Stimulated activated naive CD4-positive, alpha-beta T cell (primary cell): ENCODE measurements at regions not wholly inside any gene's neighbourhood (a gene's known extent, or its start where the extent isn't known, plus 50 kb on each side); places are given as distances from the start of the nearest gene placed in this dataset.

Experiments
- DNase-seq, 6 experiments: peaks; one replicate each; lab custom pipeline; 2025; lab: John Stamatoyannopoulos, UW

DNA sequence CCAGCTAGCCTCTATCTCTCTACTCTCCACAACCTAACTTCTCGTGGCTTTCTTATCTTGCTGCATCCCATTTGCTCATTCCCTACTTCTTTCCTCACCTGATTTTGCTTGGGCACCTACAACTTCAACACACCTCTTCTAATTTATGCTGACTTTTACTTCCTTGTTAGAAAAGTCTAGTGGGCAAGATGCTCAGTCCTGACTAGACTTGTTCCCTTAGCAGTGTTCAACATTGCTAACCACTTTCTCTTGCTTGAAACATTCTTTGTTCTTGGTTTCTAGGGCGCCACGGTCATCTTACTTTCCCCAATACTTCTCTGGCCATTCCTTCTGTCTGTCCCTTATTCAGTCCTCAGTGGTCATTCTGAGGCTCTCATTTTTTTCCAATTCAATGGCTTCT lies 454.7 kb upstream of the CWC22 start:
- DNase-seq, result no peak

DNA sequence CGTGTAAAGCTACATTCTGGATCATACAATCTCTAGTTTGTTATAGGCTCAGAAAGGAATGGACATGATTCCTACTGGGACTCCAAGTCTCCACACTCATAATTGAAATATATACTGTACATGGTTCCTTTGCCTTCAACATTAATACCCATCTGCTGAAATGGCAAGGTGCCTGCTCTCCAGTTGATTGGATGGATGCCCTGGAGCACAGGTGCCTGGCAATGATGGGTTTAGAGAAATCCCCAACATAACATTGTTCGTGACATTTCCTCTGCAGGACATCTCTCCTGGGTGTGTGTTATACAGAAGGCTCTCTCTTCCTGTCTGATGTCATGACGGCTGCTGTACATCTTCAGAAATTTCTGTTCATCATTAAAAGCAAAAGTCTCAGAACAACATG lies 449.7 kb upstream of the CWC22 start:
- no peak for DNase-seq

- no peak for DNase-seq
Measured at GRCh38 chr2:180450841-180451240, 443.7 kb upstream of the CWC22 start.

DNA sequence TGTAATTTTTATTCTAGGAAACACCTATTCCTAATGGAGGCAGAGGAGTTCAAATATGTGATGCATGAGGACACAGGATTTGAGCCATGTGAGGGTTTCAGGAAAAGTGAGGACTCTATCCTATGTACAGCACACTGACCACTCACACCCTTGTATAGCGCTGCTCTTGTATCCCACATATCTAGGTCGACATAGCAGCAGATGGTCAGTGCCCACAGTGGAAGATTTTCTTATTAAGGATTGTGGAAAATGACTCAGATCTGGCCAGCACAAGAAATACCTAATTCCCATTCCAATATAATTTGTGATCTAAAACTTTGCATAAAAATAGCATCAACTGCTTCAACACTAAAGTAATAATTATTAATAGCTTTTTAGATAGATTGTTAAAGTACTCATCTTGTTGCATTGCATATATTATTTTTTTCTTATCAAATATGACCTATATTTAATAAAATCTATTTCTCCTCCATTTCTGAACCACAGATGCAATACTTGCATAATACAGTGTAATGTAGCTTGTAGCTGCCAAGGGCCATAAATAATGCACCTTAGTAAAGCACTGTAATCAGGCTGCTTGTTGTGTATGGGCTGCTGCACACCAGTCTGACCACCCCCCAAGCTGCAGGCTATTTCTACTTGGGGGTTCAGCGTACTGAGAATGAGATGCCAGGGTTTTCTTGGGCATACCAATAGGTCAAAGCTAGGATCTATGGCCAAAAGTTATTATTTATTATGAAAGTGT lies 442.2 kb upstream of the CWC22 start:
- no peak for DNase-seq

DNA sequence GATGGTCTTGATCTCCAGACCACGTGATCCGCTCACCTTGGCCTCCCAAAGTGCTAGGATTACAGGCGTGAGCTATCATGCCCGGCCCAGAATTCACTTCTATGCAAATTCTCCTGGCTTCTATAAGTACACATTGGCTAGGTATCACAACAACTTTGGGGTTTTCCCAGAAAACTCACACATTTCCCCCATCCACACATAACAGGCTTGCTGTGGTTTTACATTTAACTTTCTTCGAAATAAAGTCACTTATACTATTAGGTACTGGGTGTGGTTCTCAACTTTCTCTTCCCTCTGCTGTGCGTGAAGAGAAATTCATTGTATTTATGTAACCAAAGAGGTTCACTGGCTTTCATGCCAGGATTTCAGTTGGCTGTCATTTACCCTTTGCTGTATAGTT lies 439.4 kb upstream of the CWC22 start:
- DNase-seq, result no peak

- DNase-seq, result no peak
Measured at GRCh38 chr2:180443888-180444287, 436.8 kb upstream of the CWC22 start.

GRCh38 chr2:180442860-180443644 lies 436.0 kb upstream of the CWC22 start:
- no peak for DNase-seq

- DNase-seq, result no peak
Measured at GRCh38 chr2:180419212-180419611, 412.1 kb upstream of the CWC22 start.

DNA sequence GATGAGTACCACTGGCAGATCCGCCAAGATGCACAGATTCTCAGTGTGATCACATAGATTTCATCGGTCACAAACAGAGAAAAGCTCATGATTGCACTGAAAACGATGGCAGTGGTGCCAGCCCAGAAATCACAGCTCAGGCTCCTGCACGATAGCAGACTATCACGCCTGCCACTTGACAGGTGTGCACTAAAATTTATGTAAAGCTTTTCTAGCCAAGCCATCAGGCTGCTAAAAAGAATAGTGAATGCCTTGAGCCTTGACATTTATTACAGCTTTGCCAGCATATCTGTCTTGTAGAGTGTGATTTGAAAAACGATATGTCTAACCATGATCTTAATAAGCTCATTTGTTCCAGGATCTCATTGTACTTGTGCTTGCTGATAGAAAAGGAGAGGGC lies 409.5 kb upstream of the CWC22 start:
- no peak for DNase-seq

GRCh38 chr2:180413336-180413735 lies 406.2 kb upstream of the CWC22 start:
- no peak for DNase-seq

GRCh38 chr2:180412219-180412618 lies 405.1 kb upstream of the CWC22 start:
- no peak for DNase-seq

DNA sequence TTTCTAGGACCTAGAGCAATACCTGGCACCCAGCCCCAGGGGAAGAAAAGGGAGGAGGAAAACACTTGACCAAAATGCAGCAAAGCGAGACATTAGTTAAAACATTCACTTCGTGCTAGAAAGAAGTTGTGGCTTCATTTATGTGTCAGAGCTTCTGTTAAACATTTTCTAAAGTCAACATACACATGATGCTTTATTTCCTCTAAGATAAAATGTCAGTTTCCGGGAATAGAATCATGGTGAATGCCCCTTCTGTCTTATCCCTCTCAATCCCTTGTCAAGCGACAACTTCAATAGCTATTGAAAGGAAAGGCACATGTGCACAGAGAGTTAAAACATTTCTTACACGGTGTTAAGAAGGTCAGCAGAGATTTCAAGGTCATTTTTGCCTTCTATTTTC lies 404.6 kb upstream of the CWC22 start:
- no peak for DNase-seq

GRCh38 chr2:180406687-180407086 lies 399.6 kb upstream of the CWC22 start:
- DNase-seq, result no peak

DNA sequence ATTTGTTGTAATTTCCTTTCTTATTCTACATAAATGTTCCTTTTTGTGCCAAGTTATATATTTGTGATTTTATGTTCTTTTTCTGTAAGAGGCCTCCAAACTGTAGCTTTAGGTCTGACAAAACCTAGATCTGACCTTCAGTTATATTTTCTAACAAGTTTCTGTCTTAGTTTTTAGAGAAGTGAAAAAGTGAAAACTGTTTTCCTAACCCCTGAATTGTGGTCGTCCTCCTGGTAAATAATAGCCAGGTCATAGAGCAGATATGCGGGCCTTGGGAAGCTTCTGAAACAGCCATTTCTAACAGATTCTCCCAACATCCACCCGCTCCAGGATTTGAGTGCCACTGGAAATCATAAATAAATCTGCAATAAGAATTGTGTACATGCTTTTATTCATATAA lies 398.4 kb upstream of the CWC22 start:
- no peak for DNase-seq

- DNase-seq, result no peak
Measured at GRCh38 chr2:180394305-180394704, 387.2 kb upstream of the CWC22 start.

GRCh38 chr2:180385601-180386201 lies 378.6 kb upstream of the CWC22 start:
- DNase-seq, result no peak

DNA sequence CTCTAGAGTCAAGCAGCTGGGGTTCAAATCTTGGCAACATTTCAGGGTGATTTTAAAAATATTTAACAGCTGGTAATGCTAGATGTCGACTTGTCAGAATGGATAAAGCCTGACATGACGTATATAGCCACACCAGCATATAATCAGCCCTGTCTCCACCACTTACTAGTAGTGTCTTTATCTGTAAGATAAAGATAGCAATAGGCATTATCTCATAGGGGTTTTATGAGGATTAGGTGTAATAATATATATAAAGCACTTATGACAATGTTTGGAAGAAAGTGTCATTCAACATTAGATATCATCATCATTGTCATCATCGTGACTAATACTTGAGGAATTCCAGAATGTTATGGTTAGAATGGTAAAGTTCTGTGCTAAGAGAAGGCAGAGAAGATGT lies 369.0 kb upstream of the CWC22 start:
- DNase-seq, result no peak

DNA sequence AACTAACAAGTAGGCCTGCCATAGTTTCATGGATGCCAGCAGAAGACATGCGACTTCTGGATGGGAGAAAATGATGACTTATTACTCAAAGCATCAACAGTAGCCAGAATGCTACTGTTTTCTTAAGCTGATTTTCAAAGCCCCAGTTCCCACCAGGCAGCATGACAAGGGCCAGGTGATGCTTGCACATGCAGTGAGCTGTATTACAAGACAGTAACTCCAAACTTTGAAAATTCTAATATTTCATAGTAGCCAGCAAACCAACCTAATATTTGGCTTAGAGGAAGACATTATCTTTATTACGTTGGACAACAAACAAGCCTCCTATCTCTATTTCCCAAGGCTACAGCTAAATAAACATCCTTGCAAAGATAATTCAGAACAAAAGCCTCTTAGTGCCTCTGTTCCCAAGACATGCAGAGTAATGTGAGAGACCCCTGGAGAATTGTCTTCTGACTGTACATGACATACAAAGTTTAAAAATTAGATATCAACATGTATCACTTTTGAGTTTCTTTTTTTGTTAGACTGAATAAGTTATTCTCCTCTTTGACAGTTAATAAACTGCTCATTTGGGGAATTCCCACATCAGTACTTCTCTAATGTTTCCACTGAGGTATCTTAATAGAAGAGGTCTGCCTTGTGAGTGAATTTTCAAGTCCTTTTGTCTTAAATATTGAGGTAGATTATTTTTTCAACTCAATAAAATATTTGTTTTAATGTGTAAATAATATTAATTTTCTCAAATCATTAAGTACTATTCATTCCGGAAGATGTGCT lies 367.6 kb upstream of the CWC22 start:
- DNase-seq, result no peak

DNA sequence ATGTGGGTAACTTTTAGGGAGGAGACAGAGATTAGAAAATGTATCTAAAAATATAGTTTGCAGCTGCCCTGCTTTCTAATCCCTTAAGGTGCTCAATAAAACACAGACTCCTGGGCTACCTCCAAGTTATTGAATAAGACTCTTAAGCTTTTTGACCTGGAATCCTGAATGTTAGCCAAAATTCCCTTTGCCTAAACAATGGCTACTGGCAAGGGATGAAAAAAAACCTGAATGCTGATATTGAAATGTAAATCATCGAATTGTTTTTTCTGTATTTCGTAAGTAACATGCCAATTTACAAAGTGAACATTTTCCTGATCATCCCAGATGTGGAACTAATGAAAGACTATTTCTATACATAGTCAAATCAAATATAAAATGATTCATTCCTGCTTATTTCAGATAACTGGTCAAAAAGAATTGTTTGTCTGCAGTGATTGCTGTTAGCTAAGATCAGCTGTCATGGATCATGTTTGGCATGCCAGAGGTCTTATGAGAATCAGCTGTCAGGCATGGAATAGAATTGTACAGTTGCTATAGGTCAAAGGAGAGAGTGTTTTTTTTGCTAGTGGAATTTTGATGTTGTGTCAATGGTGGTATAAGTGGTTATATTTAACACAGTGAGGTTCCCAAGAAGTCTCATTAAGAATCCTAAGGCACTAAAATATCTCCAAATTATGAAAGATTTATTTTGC lies 363.6 kb upstream of the CWC22 start:
- DNase-seq, result no peak

DNA sequence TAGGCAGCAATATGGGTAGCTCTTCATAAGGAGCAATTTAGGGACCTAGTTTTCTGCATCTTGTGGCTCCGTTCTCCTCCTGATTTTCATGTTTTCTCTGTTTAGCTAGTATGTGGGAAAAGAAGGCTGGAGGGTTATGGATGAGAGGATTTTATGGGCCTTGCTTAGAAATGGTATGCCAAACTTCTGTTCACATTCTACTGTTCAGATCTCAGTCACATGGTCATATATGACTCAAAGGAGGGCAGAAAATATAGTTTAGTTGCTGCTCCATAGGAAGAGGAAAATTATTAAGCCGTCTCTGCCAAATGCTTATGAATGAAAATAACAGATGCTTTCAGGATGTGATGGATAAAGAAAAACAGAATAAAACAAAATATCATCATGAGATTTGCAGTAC lies 361.8 kb upstream of the CWC22 start:
- no peak for DNase-seq

- DNase-seq, result no peak
Measured at GRCh38 chr2:180367815-180368214, 360.7 kb upstream of the CWC22 start.

DNA sequence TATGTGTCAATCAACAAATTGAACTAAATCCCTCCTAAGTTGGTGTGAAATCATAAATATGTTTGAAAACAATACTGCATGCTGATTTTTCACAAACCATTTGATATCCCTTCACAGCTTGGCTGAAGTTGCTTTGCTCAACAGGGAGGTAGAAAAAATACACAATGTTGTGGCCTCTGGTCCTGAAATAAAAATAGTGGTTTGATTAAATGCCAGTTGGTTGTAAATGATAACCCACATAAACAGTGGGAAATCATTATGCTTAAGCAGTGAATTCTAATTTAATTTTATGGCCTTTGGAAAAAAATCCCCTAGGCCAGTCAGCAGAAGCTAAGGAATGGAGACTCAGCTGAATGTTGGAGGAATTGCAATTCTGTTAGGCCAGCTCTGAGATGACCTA lies 359.4 kb upstream of the CWC22 start:
- no peak for DNase-seq
